IgD-negative memory B cell (primary cell): ENCODE measurements at regions not wholly inside any gene's neighbourhood (a gene's known extent, or its start where the extent isn't known, plus 50 kb on each side); places are given as distances from the start of the nearest gene placed in this dataset.
"Not testable (repeated sequence)": the region's sequence is repeated elsewhere in the genome, so short reads cannot be mapped to it uniquely, and the experiment has no call there.

ENCODE experiments used
- H3K27ac Mint-ChIP-seq, 3 donors: one replicate each; pipeline ENCODE4 v1.8.0; 2020 to 2022; ENCODE audit warnings: mild to moderate bottlenecking in 3 of 3, mixed read lengths in 3 of 3, moderate library complexity in 1 of 3
- H3K27me3 Mint-ChIP-seq: one replicate; pipeline ENCODE4 v1.8.0; 2021; ENCODE audit warnings: mixed read lengths
- H3K36me3 Mint-ChIP-seq: one replicate; pipeline ENCODE4 v1.8.0; 2020; ENCODE audit warnings: mild to moderate bottlenecking, mixed read lengths
- H3K4me1 Mint-ChIP-seq, 3 donors: one replicate each; pipeline ENCODE4 v1.8.0; 2020 to 2022; ENCODE audit warnings: mixed read lengths in 3 of 3, mild to moderate bottlenecking in 1 of 3
- H3K4me3 Mint-ChIP-seq, 4 donors: one replicate each; pipeline ENCODE4 v1.8.0; 2020 to 2022; ENCODE audit warnings: mild to moderate bottlenecking in 4 of 4, mixed read lengths in 4 of 4, moderate library complexity in 3 of 4
- H3K9me3 Mint-ChIP-seq, 3 donors: one replicate each; pipeline ENCODE4 v1.8.0; 2020 to 2021; ENCODE audit warnings: mixed read lengths in 3 of 3, mild to moderate bottlenecking in 1 of 3

DNA sequence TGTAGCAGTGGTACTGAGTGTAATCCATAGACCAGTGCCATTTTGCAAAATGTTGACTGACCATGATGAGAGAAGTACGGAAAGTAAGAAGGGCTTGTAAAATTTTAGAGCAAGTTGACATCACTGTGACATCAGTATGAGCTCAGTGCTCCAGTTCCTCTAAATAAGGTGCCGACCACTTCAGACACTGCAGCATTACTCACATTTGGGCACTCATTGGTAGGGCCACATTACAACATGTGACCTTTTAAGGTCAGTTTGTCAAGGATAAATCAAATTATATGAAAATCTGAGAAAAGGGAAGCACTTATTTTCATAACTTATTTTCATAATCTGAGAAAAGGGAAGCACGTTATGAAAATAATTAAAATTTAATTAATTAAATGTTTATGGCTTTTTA lies 128.0 kb upstream of the ERG start:
- Mint-ChIP-seq H3K4me3 (no peak overlapping the region), H3K27ac (no peak overlapping the region), H3K27me3 (peaks cover 2% of the 10 kb centered on the region), H3K9me3 (peaks cover 0 to 10% (median 8%) of the 10 kb centered on the region in 3 donors), H3K4me1 (no peaks in the 10 kb centered on the region), H3K36me3 (peaks cover 3% of the 10 kb centered on the region)

GRCh38 chr21:38628349-38628748 lies 130.1 kb upstream of the ERG start:
- peaks cover 5 to 11% (median 11%) of the 10 kb centered on the region in 3 donors for H3K9me3 Mint-ChIP-seq
- peak overlapping the region in 1 of 3 donors; percentile 48 for H3K27ac Mint-ChIP-seq
- H3K4me3 Mint-ChIP-seq = no peak overlapping the region
- peaks cover 3% of the 10 kb centered on the region for H3K36me3 Mint-ChIP-seq
- H3K4me1 Mint-ChIP-seq = no peaks in the 10 kb centered on the region
- peaks cover 2% of the 10 kb centered on the region for H3K27me3 Mint-ChIP-seq

GRCh38 chr21:38631206-38631605 lies 132.9 kb upstream of the ERG start:
- Mint-ChIP-seq H3K27me3 (no peaks in the 10 kb centered on the region), H3K36me3 (peaks cover 3% of the 10 kb centered on the region), H3K27ac (no peak overlapping the region), H3K4me3 (no peak overlapping the region), H3K9me3 (peaks cover 7 to 24% (median 13%) of the 10 kb centered on the region in 3 donors), H3K4me1 (no peaks in the 10 kb centered on the region)

- Mint-ChIP-seq H3K36me3 (peaks cover 3% of the 10 kb centered on the region), H3K27me3 (no peaks in the 10 kb centered on the region), H3K4me1 (no peaks in the 10 kb centered on the region), H3K27ac (no peak overlapping the region), H3K9me3 (peaks cover 7 to 25% (median 13%) of the 10 kb centered on the region in 3 donors), H3K4me3 (no peak overlapping the region)
Observed at GRCh38 chr21:38631676-38632075, 133.4 kb upstream of the ERG start.

GRCh38 chr21:38637161-38637560 lies 138.9 kb upstream of the ERG start:
- Mint-ChIP-seq H3K36me3 (no peaks in the 10 kb centered on the region), H3K9me3 (peaks cover 5 to 13% (median 8%) of the 10 kb centered on the region in 3 donors), H3K27ac (no peak overlapping the region), H3K4me3 (no peak overlapping the region), H3K27me3 (no peaks in the 10 kb centered on the region), H3K4me1 (peaks cover 0 to 3% (median 0%) of the 10 kb centered on the region in 3 donors)

GRCh38 chr21:38639571-38640354 lies 141.5 kb upstream of the ERG start:
- Mint-ChIP-seq H3K27ac (no peak overlapping the region), H3K27me3 (no peaks in the 10 kb centered on the region), H3K4me1 (peaks cover 0 to 3% (median 0%) of the 10 kb centered on the region in 3 donors), H3K36me3 (no peaks in the 10 kb centered on the region), H3K9me3 (peaks cover 5 to 6% (median 5%) of the 10 kb centered on the region in 3 donors), H3K4me3 (peak overlapping the region in 1 of 4 donors; percentile 43)

- H3K4me3 Mint-ChIP-seq, H3K27me3 Mint-ChIP-seq, H3K9me3 Mint-ChIP-seq, H3K4me1 Mint-ChIP-seq, H3K36me3 Mint-ChIP-seq, H3K27ac Mint-ChIP-seq: not testable (repeated sequence)
Observed at GRCh38 chr21:38640355-38640742, 142.1 kb upstream of the ERG start.

DNA sequence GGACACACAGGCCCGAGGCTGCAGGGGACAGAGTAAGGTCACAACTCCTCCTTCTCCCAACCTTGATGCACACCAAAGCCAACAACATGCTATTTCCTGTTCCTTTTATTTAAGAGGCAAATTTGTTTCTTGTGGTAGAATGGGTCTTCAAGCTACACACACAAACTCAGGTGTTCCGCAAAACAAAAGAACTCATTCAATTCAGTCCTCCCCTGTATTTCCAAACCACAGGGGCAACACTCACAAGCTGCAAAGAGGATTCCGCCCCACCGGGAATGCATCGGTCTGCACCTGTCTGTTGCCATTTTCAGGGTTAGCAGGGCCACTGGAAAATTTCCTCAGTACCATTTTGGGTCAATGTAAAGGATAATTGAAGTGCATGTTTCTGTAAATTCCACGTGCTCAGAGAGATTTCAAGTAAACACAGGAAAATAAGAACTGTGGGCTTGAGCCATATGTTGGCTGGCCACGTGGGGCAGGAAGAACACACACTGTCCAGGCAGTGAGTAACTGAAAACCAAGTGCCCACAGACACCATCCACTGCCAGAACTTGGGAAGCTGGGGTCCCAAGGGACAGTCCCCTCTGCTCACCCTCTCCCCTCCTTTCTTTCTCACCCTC lies 145.2 kb upstream of the ERG start:
- H3K27me3 Mint-ChIP-seq = no peaks in the 10 kb centered on the region
- peaks cover 0 to 3% (median 0%) of the 10 kb centered on the region in 3 donors for H3K4me1 Mint-ChIP-seq
- H3K27ac Mint-ChIP-seq = no peak overlapping the region
- H3K36me3 Mint-ChIP-seq = no peaks in the 10 kb centered on the region
- peaks cover under 1 to 3% (median 3%) of the 10 kb centered on the region in 3 donors for H3K9me3 Mint-ChIP-seq
- H3K4me3 Mint-ChIP-seq = no peak overlapping the region

GRCh38 chr21:38645282-38645681 lies 147.0 kb upstream of the ERG start:
- Mint-ChIP-seq H3K9me3 (peaks cover under 1 to 6% (median 3%) of the 10 kb centered on the region in 3 donors), H3K27me3 (no peaks in the 10 kb centered on the region), H3K27ac (no peak overlapping the region), H3K4me1 (no peaks in the 10 kb centered on the region), H3K36me3 (no peaks in the 10 kb centered on the region), H3K4me3 (no peak overlapping the region)

GRCh38 chr21:38646213-38646837 lies 148.0 kb upstream of the ERG start:
- Mint-ChIP-seq H3K4me3 (no peak overlapping the region), H3K4me1 (no peaks in the 10 kb centered on the region), H3K9me3 (peaks cover 0 to 6% (median 3%) of the 10 kb centered on the region in 3 donors), H3K27ac (no peak overlapping the region), H3K27me3 (no peaks in the 10 kb centered on the region), H3K36me3 (no peaks in the 10 kb centered on the region)

DNA sequence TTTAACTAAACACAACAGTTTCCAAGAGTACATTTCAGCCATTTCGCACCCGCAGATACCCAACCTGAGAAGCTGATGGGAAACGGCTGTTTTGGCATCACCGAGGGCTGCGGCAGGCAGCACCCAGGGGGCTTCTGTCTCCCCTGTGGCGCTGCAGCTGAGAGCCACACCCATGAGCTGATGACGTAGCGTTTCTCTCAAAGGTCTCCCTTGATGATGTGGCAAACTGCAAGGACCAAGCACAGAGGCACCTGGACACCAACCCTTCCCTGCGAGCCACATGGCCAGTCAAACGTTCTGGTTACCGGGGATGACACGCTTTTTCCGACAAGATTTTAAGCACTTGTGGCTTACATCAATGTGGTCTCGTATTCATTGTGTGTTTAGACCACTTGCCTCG lies 150.8 kb upstream of the ERG start:
- Mint-ChIP-seq H3K4me1 (no peaks in the 10 kb centered on the region), H3K36me3 (no peaks in the 10 kb centered on the region), H3K4me3 (no peak overlapping the region), H3K27ac (no peak overlapping the region), H3K9me3 (peaks cover 0 to 6% (median 3%) of the 10 kb centered on the region in 3 donors), H3K27me3 (no peaks in the 10 kb centered on the region)

DNA sequence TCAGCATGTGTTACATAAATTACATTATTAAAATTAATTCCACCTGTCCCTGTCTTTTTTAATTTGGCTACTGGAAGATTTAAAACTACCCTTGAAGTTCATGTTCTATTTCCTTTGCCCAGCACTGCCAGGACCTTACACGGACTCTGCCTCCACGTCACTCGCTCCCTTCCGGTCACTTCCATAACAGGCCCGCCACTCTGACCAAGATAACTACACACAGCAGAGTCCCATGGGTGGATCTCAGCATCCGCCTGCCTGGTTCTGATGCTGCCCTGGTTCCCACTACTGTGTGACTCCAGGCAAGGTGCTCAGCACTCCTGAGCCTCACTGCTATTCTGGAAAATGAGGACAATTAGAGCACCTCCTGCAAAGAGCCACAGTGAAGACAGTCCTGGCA lies 153.3 kb upstream of the ERG start:
- Mint-ChIP-seq H3K27ac (peak overlapping the region in 1 of 3 donors; percentile 53), H3K27me3 (peaks cover 7% of the 10 kb centered on the region), H3K4me3 (no peak overlapping the region), H3K4me1 (no peaks in the 10 kb centered on the region), H3K9me3 (peaks cover 0 to 6% (median 3%) of the 10 kb centered on the region in 3 donors), H3K36me3 (no peaks in the 10 kb centered on the region)

- Mint-ChIP-seq H3K27me3 (peaks cover 10% of the 10 kb centered on the region), H3K4me3 (no peak overlapping the region), H3K27ac (no peak overlapping the region), H3K4me1 (no peaks in the 10 kb centered on the region), H3K9me3 (peaks cover 0 to 5% (median 3%) of the 10 kb centered on the region in 3 donors), H3K36me3 (no peaks in the 10 kb centered on the region)
Observed at GRCh38 chr21:38652396-38652795, 153.3 kb upstream of the ETS2 start.

GRCh38 chr21:38654580-38654979 lies 151.1 kb upstream of the ETS2 start:
- Mint-ChIP-seq H3K4me1 (no peaks in the 10 kb centered on the region), H3K27ac (no peak overlapping the region), H3K27me3 (peaks cover 22% of the 10 kb centered on the region), H3K4me3 (no peak overlapping the region), H3K36me3 (no peaks in the 10 kb centered on the region), H3K9me3 (no peaks in the 10 kb centered on the region)

DNA sequence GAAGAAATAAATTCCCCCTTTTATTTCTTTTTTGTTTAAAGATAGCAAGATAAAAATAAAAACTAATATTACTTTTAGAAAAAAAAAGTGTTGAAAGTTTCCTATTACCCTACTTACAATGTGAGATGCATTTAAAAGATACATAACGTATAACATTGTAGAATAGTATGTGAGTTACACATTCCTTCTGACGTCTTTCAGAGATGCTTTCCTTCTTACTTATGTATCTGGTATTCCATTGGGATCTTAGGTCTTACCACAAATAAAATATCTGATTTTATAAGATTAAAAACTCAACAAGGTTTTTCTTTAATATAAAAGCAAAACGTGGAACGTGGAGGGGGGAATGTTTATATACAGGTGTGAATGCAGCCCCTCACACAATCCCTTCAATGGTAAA lies 147.2 kb upstream of the ETS2 start:
- peaks cover 4 to 6% (median 5%) of the 10 kb centered on the region in 3 donors for H3K4me1 Mint-ChIP-seq
- H3K36me3 Mint-ChIP-seq = peaks cover 2% of the 10 kb centered on the region
- no peak overlapping the region for H3K4me3 Mint-ChIP-seq
- no peaks in the 10 kb centered on the region for H3K9me3 Mint-ChIP-seq
- H3K27ac Mint-ChIP-seq = no peak overlapping the region
- peaks cover 32% of the 10 kb centered on the region for H3K27me3 Mint-ChIP-seq
